ENCODE measurements at regions not wholly inside any gene's neighbourhood (a gene's known extent, or its start where the extent isn't known, plus 50 kb on each side); places are given as distances from the start of the nearest gene placed in this dataset.

DNA sequence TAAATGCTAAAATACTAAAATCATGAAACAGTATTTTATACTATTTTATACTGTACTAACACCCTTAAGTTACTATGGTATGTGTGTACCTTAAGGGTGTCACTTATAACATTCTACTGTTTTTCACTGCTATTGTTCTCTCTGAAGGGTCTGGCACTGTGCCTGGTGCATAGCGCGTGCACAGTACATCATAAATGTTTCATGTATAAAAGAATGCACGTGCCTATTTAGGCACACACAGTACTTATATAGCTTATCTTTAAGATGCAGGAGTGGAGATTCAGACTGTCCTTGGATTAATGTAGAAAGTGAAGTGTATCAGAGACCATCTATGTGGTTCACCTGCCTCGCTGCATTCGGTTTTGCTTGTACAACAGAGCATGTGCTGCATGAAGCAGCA, 64.0 kb upstream of the SGK1 start:
- TF ChIP-seq, protein P1, sequence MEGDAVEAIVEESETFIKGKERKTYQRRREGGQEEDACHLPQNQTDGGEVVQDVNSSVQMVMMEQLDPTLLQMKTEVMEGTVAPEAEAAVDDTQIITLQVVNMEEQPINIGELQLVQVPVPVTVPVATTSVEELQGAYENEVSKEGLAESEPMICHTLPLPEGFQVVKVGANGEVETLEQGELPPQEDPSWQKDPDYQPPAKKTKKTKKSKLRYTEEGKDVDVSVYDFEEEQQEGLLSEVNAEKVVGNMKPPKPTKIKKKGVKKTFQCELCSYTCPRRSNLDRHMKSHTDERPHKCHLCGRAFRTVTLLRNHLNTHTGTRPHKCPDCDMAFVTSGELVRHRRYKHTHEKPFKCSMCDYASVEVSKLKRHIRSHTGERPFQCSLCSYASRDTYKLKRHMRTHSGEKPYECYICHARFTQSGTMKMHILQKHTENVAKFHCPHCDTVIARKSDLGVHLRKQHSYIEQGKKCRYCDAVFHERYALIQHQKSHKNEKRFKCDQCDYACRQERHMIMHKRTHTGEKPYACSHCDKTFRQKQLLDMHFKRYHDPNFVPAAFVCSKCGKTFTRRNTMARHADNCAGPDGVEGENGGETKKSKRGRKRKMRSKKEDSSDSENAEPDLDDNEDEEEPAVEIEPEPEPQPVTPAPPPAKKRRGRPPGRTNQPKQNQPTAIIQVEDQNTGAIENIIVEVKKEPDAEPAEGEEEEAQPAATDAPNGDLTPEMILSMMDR (IDR thresholded peaks at IDR 0.05): no peak

DNA sequence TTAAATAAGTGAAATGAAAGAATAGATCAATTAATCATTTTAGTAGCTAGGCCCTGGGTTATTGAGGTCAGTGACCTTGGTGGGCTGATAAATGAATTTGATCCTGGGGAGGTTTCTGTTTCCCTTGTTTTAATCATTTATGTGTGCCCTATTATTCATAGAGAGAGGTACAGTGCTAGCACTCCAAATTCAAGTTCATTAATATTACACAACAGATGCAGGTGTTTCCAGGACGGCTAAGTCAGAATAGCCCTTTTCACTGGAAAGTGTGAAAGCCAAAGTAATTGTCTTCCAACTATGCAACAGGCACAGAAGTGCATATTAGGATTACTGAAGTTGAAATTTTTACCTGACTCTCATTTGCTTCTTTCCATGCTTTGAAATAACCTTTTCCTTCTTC, 61.7 kb upstream of the SGK1 start:
- TF ChIP-seq, protein P1 (IDR thresholded peaks at IDR 0.05): no peak
- H3K27ac Mint-ChIP-seq: no peak overlapping the region

More for the DNA sequence above, 64.0 kb upstream of the SGK1 start:
- DNase-seq: no peak
- Mint-ChIP-seq H3K36me3 (ENCODE audit: low read depth) (no peaks in the 10 kb centered on the region; the same call in 1 of the 2 replicates), H3K27me3 (ENCODE audit: insufficient read depth) (peaks cover 1% of the 10 kb centered on the region; the same call in 1 of the 2 replicates), H3K9me3 (no peaks in the 10 kb centered on the region), H3K4me1 (ENCODE audit: low read depth) (no peaks in the 10 kb centered on the region), H3K27ac (no peak overlapping the region), H3K4me3 (no peak overlapping the region)

DNA sequence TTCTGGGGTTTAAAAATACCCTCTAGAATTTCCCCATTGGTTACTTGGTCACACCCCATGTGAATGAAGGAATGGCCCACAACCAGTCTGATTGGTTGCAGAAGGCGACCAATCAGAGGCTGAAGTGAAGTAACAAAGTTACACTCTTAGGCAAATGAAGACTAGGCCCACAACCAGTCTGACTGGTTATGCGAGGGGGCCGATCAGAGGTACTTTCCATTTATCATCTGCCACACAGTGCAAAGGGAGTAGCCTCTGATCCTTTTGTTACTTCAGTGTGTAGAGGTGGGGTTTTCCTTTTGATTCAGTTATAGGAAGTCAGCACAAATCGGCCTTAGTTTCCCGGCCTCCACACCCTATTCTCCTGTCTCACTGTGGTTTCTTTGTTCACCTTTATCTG, 61.2 kb upstream of the SGK1 start:
- Mint-ChIP-seq H3K4me1 (ENCODE audit: low read depth) (peaks cover 10% of the 10 kb centered on the region), H3K36me3 (ENCODE audit: low read depth) (peaks cover 4% of the 10 kb centered on the region; the same call in 1 of the 2 replicates), H3K4me3 (no peak overlapping the region), H3K9me3 (no peaks in the 10 kb centered on the region; the same call in 1 of the 2 replicates), H3K27ac (no peak overlapping the region), H3K27me3 (ENCODE audit: insufficient read depth) (peaks cover 1% of the 10 kb centered on the region; the same call in 1 of the 2 replicates)
- no peak for DNase-seq
- TF ChIP-seq, protein P1 (IDR thresholded peaks at IDR 0.05): no peak

More for the DNA sequence above, 61.7 kb upstream of the SGK1 start:
- no peaks in the 10 kb centered on the region; the same call in 1 of the 2 replicates for H3K9me3 Mint-ChIP-seq
- peaks cover 5% of the 10 kb centered on the region for H3K4me1 Mint-ChIP-seq (ENCODE audit: low read depth)
- H3K4me3 Mint-ChIP-seq: no peak overlapping the region
- H3K36me3 Mint-ChIP-seq (ENCODE audit: low read depth): peaks cover 4% of the 10 kb centered on the region; the same call in 1 of the 2 replicates
- H3K27me3 Mint-ChIP-seq (ENCODE audit: insufficient read depth): peaks cover 1% of the 10 kb centered on the region; the same call in 1 of the 2 replicates
- no peak for DNase-seq

- no peaks in the 10 kb centered on the region; the same call in 1 of the 2 replicates for H3K9me3 Mint-ChIP-seq
- H3K27me3 Mint-ChIP-seq (ENCODE audit: insufficient read depth): peaks cover 1% of the 10 kb centered on the region; the same call in 1 of the 2 replicates
- no peak for DNase-seq
- no peak overlapping the region for H3K4me3 Mint-ChIP-seq
- TF ChIP-seq, protein P1 (IDR thresholded peaks at IDR 0.05): no peak
- H3K36me3 Mint-ChIP-seq (ENCODE audit: low read depth): peaks cover 4% of the 10 kb centered on the region; the same call in 1 of the 2 replicates
- H3K4me1 Mint-ChIP-seq (ENCODE audit: low read depth): peaks cover 17% of the 10 kb centered on the region
- no peak overlapping the region for H3K27ac Mint-ChIP-seq
These were observed 60.5 kb upstream of the SGK1 start for GRCh38 chr6:134378426-134378825.

GRCh38 chr6:134376785-134377184, 58.9 kb upstream of the SGK1 start:
- no peaks in the 10 kb centered on the region; the same call in 1 of the 2 replicates for H3K27me3 Mint-ChIP-seq (ENCODE audit: insufficient read depth)
- no peak for DNase-seq
- no peak overlapping the region for H3K4me3 Mint-ChIP-seq
- H3K27ac Mint-ChIP-seq: no peak overlapping the region
- H3K36me3 Mint-ChIP-seq (ENCODE audit: low read depth): peaks cover 4% of the 10 kb centered on the region; the same call in 1 of the 2 replicates
- H3K9me3 Mint-ChIP-seq: no peaks in the 10 kb centered on the region; the same call in 1 of the 2 replicates
- TF ChIP-seq, protein P1 (IDR thresholded peaks at IDR 0.05): no peak
- peaks cover 28% of the 10 kb centered on the region for H3K4me1 Mint-ChIP-seq (ENCODE audit: low read depth)

All from HFFc6 (cell line).